CD14-positive monocyte (primary cell): ENCODE measurements at regions not wholly inside any gene's neighbourhood (a gene's known extent, or its start where the extent isn't known, plus 50 kb on each side); places are given as distances from the start of the nearest gene placed in this dataset.

ENCODE experiments used
- DNase-seq, 3 donors: peaks; one replicate each; pipeline ENCODE4 v3.0.0-alpha.2; 2011 to 2022
- H2AFZ ChIP-seq: 2 replicates; pipeline ENCODE4 v1.6.0; 2012; ENCODE audit warnings: mild to moderate bottlenecking, low read depth, low read length, inconsistent platforms; ENCODE audit not compliant: insufficient read depth, poor library complexity, severe bottlenecking
- H3K27ac ChIP-seq, 2 donors: 1 replicate in 1 of 2; 2 replicates in 1 of 2; pipeline ENCODE4 v1.5.1; 2012 to 2013; ENCODE audit warnings: low read length in 2 of 2, control low read depth in 1 of 2, inconsistent platforms in 1 of 2, low read depth in 1 of 2, mild to moderate bottlenecking in 1 of 2
- H3K27me3 ChIP-seq, 2 donors: one replicate each; pipeline versions ENCODE4 v1.6.0 to v1.6.1; 2011 to 2013; ENCODE audit warnings: low read length in 2 of 2; ENCODE audit not compliant: control insufficient read depth in 2 of 2, insufficient read depth in 2 of 2
- H3K36me3 ChIP-seq, 2 donors: replicated peaks in 1 of 2; 1 replicate in 1 of 2; 2 replicates in 1 of 2; pipeline versions ENCODE4 v1.5.1 to v1.6.1; 2012 to 2013; ENCODE audit warnings: low read length in 2 of 2, control low read depth in 1 of 2, inconsistent platforms in 1 of 2, mild to moderate bottlenecking in 1 of 2; ENCODE audit not compliant: insufficient read depth in 2 of 2, control insufficient read depth in 1 of 2
- H3K4me1 ChIP-seq, 2 donors: 1 replicate in 1 of 2; 2 replicates in 1 of 2; pipeline versions ENCODE4 v1.5.1 to v1.6.1; 2012 to 2013; ENCODE audit warnings: low read length in 2 of 2, control low read depth in 1 of 2, inconsistent platforms in 1 of 2, mild to moderate bottlenecking in 1 of 2, moderate library complexity in 1 of 2; ENCODE audit not compliant: insufficient read depth in 2 of 2, control insufficient read depth in 1 of 2
- H3K4me2 ChIP-seq: replicated peaks from 2 replicates; pipeline ENCODE3; 2012; ENCODE audit warnings: low read length, moderate library complexity, mild to moderate bottlenecking; ENCODE audit not compliant: poor library complexity, severe bottlenecking; ENCODE audit errors: extremely low read depth
- H3K4me3 ChIP-seq, 3 experiments: fragments of 200-600 bp in 1 of 3; sonication (generic) in 1 of 3; replicated peaks in 1 of 3; 1 replicate in 2 of 3; 2 replicates in 1 of 3; pipeline ENCODE4 v1.5.1; 2011 to 2013; ENCODE audit warnings: low read length in 3 of 3, mild to moderate bottlenecking in 3 of 3, control low read depth in 2 of 3, low read depth in 2 of 3, inconsistent platforms in 1 of 3, moderate library complexity in 1 of 3
- H3K79me2 ChIP-seq: 2 replicates; pipeline ENCODE4 v1.6.0; 2012; ENCODE audit warnings: mild to moderate bottlenecking, control low read depth, inconsistent platforms, low read length, moderate library complexity; ENCODE audit not compliant: insufficient read depth
- H3K9ac ChIP-seq: 2 replicates; pipeline ENCODE4 v1.6.0; 2017; ENCODE audit warnings: low read length, mild to moderate bottlenecking; ENCODE audit not compliant: insufficient read depth, poor library complexity, severe bottlenecking
- H3K9me3 ChIP-seq, 2 donors: replicated peaks in 1 of 2; 1 replicate in 1 of 2; 2 replicates in 1 of 2; pipeline versions ENCODE4 v1.5.1 to v1.6.1; 2012 to 2013; ENCODE audit warnings: low read length in 2 of 2, control low read depth in 1 of 2; ENCODE audit not compliant: control insufficient read depth in 1 of 2, insufficient read depth in 1 of 2
- H4K20me1 ChIP-seq: 2 replicates; pipeline ENCODE4 v1.6.0; 2012; ENCODE audit warnings: mild to moderate bottlenecking, low read length, control low read depth, moderate library complexity; ENCODE audit not compliant: insufficient read depth
- H3K27ac Mint-ChIP-seq, 7 donors: one replicate each; pipeline ENCODE4 v1.8.0; 2020; ENCODE audit warnings: mild to moderate bottlenecking in 7 of 7, mixed read lengths in 7 of 7, moderate library complexity in 6 of 7, inconsistent platforms in 2 of 7
- H3K27me3 Mint-ChIP-seq, 3 donors: one replicate each; pipeline ENCODE4 v1.8.0; 2021 to 2022; ENCODE audit warnings: low read depth in 3 of 3, mild to moderate bottlenecking in 3 of 3, mixed read lengths in 3 of 3, moderate library complexity in 3 of 3, inconsistent platforms in 1 of 3
- H3K36me3 Mint-ChIP-seq, 2 donors: one replicate each; pipeline ENCODE4 v1.8.0; 2020; ENCODE audit warnings: mixed read lengths in 2 of 2, inconsistent platforms in 1 of 2, mild to moderate bottlenecking in 1 of 2
- H3K4me1 Mint-ChIP-seq: one replicate; pipeline ENCODE4 v1.8.0; 2020; ENCODE audit warnings: mild to moderate bottlenecking, mixed read lengths
- H3K4me3 Mint-ChIP-seq, 2 donors: one replicate each; pipeline ENCODE4 v1.8.0; 2020; ENCODE audit warnings: mild to moderate bottlenecking in 2 of 2, mixed read lengths in 2 of 2, moderate library complexity in 1 of 2
- H3K9me3 Mint-ChIP-seq, 7 donors: one replicate each; pipeline ENCODE4 v1.8.0; 2020 to 2022; ENCODE audit warnings: mixed read lengths in 7 of 7, mild to moderate bottlenecking in 6 of 7, moderate library complexity in 6 of 7, inconsistent platforms in 2 of 7
- WGBS: methylation state at CpG from one replicate; pipeline ENCODE4 v1.1.5; 2013; ENCODE audit warnings: missing lambda C conversion rate; ENCODE audit not compliant: insufficient coverage; 5-methylcytosine and 5-hydroxymethylcytosine counted together
- intact Hi-C, 2 donors: fragments of 100-400 bp; cut with micrococcal nuclease; formaldehyde crosslinking; loops; one replicate each; pipeline versions ENCODE4 v1.15.0 to v1.15.1; 2023
- TF ChIP-seq, protein P1 (sequence below): fragments of 200-600 bp; IDR thresholded peaks from one replicate; pipeline ENCODE4 v1.8.0; 2022; ENCODE audit warnings: antibody characterized with exemption, mild to moderate bottlenecking

DNA sequence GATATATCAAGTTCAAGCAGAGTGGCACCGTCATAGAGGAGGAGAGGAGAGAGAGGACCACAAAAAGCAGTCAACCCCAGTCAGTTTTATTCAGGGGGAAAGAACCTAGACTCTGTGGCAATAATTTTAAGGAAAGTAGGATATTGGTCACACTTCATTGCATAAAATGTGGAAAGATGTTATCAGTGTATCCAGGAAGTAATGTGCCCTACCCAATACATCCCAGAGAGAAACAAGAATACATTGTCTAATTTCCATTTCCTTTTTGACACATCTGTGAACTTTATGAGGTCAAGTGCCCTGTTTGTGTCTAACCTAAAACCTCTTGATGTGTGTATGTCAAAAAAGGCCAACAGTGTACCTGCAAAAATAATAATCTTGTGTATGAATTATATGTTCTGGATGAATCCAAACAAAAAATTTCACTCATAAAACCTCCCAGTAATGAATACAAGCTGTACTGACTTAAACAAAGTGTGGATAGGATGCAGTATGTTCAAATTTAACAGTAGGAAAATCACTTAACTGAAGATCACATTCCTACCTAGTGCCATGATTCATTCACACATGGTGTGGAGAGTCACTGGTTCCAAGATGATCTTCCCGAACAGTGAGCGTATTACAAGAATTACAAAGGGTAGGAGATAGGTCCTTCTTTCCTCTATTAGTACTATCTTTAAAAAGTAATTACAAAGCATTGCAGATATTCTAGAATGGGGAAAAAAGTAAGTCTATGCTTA is 712.1 kb upstream of the CXADR start:
- Mint-ChIP-seq H3K27me3 (peaks cover 0 to 1% (median 0%) of the 10 kb centered on the region in 3 donors), H3K27ac (no peak overlapping the region), H3K4me1 (no peaks in the 10 kb centered on the region), H3K4me3 (no peak overlapping the region), H3K36me3 (no peaks in the 10 kb centered on the region), H3K9me3 (peaks cover 0 to 8% (median 2%) of the 10 kb centered on the region in 7 donors)
- H2AFZ ChIP-seq, result no peak overlapping the region
- intact Hi-C loops, result no loop called here
- H3K4me3 ChIP-seq, result no peak overlapping the region
- no peak overlapping the region for H3K9ac ChIP-seq
- no CpG with 5 or more reads among the region's 3 CpGs for WGBS
- peaks cover 3 to 17% of the 10 kb centered on the region in 2 donors for H3K9me3 ChIP-seq
- H3K4me2 ChIP-seq, result no peak overlapping the region
- no peaks in the 10 kb centered on the region for H3K27me3 ChIP-seq
- no peaks in the 10 kb centered on the region for H3K4me1 ChIP-seq
- no peak overlapping the region for H3K27ac ChIP-seq
- H3K79me2 ChIP-seq, result no peaks in the 10 kb centered on the region
- TF ChIP-seq, protein P1, sequence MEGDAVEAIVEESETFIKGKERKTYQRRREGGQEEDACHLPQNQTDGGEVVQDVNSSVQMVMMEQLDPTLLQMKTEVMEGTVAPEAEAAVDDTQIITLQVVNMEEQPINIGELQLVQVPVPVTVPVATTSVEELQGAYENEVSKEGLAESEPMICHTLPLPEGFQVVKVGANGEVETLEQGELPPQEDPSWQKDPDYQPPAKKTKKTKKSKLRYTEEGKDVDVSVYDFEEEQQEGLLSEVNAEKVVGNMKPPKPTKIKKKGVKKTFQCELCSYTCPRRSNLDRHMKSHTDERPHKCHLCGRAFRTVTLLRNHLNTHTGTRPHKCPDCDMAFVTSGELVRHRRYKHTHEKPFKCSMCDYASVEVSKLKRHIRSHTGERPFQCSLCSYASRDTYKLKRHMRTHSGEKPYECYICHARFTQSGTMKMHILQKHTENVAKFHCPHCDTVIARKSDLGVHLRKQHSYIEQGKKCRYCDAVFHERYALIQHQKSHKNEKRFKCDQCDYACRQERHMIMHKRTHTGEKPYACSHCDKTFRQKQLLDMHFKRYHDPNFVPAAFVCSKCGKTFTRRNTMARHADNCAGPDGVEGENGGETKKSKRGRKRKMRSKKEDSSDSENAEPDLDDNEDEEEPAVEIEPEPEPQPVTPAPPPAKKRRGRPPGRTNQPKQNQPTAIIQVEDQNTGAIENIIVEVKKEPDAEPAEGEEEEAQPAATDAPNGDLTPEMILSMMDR, result no peak
- DNase-seq, result no peak
- no peaks in the 10 kb centered on the region for H3K36me3 ChIP-seq
- no peaks in the 10 kb centered on the region for H4K20me1 ChIP-seq

GRCh38 chr21:16811011-16811410 is 701.8 kb upstream of the CXADR start:
- intact Hi-C loops, result no loop called here
- DNase-seq, result no peak
- no peaks in the 10 kb centered on the region for H3K36me3 ChIP-seq
- H3K9me3 ChIP-seq, result peaks cover 4 to 14% of the 10 kb centered on the region in 2 donors
- no peaks in the 10 kb centered on the region for H4K20me1 ChIP-seq
- no peak overlapping the region for H3K27ac Mint-ChIP-seq
- no peak overlapping the region for H3K27ac ChIP-seq
- H2AFZ ChIP-seq, result no peak overlapping the region
- no peaks in the 10 kb centered on the region for H3K36me3 Mint-ChIP-seq
- H3K9ac ChIP-seq, result no peak overlapping the region
- H3K27me3 ChIP-seq, result no peaks in the 10 kb centered on the region
- H3K4me2 ChIP-seq, result no peak overlapping the region
- no peaks in the 10 kb centered on the region for H3K79me2 ChIP-seq
- TF ChIP-seq, protein P1, result no peak
- H3K4me3 Mint-ChIP-seq, result no peak overlapping the region
- H3K9me3 Mint-ChIP-seq, result peaks cover 0 to 6% (median 3%) of the 10 kb centered on the region in 7 donors
- H3K27me3 Mint-ChIP-seq, result peaks cover 0 to 1% (median 0%) of the 10 kb centered on the region in 3 donors
- WGBS, result no CpG with 5 or more reads among the region's 1 CpG
- no peaks in the 10 kb centered on the region for H3K4me1 ChIP-seq
- H3K4me3 ChIP-seq, result no peak overlapping the region
- H3K4me1 Mint-ChIP-seq, result no peaks in the 10 kb centered on the region
